PC-3 (cell line): ENCODE measurements at regions not wholly inside any gene's neighbourhood (a gene's known extent, or its start where the extent isn't known, plus 50 kb on each side); places are given as distances from the start of the nearest gene placed in this dataset.

Experiments
- ATAC-seq: fragments of 200-7000 bp; cut with Tn5 transposase; 2 replicates; pipeline ENCODE4 v1.9.1; 2020; ENCODE audit warnings: mild to moderate bottlenecking, moderate library complexity
- BruUV-seq: library from RNA; stranded (reverse); fragments of 400-500 nt; replicated peaks from 2 replicates; lab custom pipeline; 2021; lab: Mats Ljungman, UMichigan
- CTCF ChIA-PET: fragments of 300-600 bp; sonication (Branson Sonifier 250); formaldehyde crosslinking; loops from one replicate; lab custom pipeline; 2022; ENCODE audit warnings: antibody characterized with exemption; lab: Charles Lee
- POLR2A ChIA-PET: fragments of 300-600 bp; sonication (Branson Sonifier 250); formaldehyde crosslinking; loops from one replicate; lab custom pipeline; 2022; ENCODE audit warnings: antibody characterized with exemption; ENCODE audit not compliant: unreplicated experiment; lab: Charles Lee
- DNase-seq: peaks from one replicate; pipeline ENCODE4 v3.0.0-alpha.2; 2015
- H2AFZ ChIP-seq: fragments of 300-600 bp; sonication (generic); 2 replicates; pipeline ENCODE4 v1.6.0; 2016; ENCODE audit warnings: antibody characterized with exemption, low read length
- H3F3A ChIP-seq: fragments of 300-600 bp; sonication (generic); one replicate; pipeline ENCODE4 v1.6.0; 2017; ENCODE audit warnings: antibody characterized with exemption, low read length, control low read depth, mild to moderate bottlenecking; ENCODE audit not compliant: unreplicated experiment
- H3K27ac ChIP-seq: fragments of 300-600 bp; sonication (generic); 2 replicates; pipeline ENCODE4 v1.5.1; 2016; ENCODE audit warnings: mild to moderate bottlenecking, low read length
- H3K27me3 ChIP-seq: fragments of 300-600 bp; sonication (generic); 2 replicates; pipeline ENCODE4 v1.6.1; 2016; ENCODE audit warnings: low read length, mixed read lengths
- H3K36me3 ChIP-seq: fragments of 300-600 bp; sonication (generic); 2 replicates; pipeline ENCODE4 v1.6.1; 2016; ENCODE audit warnings: low read depth, mixed run types, low read length, mixed read lengths
- H3K4me1 ChIP-seq: fragments of 300-600 bp; sonication (generic); 2 replicates; pipeline ENCODE4 v1.5.1; 2016; ENCODE audit warnings: low read length; ENCODE audit not compliant: insufficient read depth
- H3K4me2 ChIP-seq: fragments of 300-600 bp; sonication (generic); 2 replicates; pipeline ENCODE4 v1.6.0; 2016; ENCODE audit warnings: low read length
- H3K4me3 ChIP-seq: fragments of 300-600 bp; sonication (generic); 2 replicates; pipeline ENCODE4 v1.5.1; 2016; ENCODE audit warnings: mild to moderate bottlenecking, low read length, mixed read lengths
- H3K79me2 ChIP-seq: fragments of 300-600 bp; sonication (generic); 2 replicates; pipeline ENCODE4 v1.6.1; 2017; ENCODE audit warnings: low read length, mixed read lengths
- H3K9ac ChIP-seq: fragments of 300-600 bp; sonication (generic); 2 replicates; pipeline ENCODE4 v1.6.0; 2016; ENCODE audit warnings: mild to moderate bottlenecking, low read length
- H3K9me2 ChIP-seq: fragments of 300-600 bp; sonication (generic); replicated peaks from 2 replicates; pipeline ENCODE4 v1.6.1; 2016; ENCODE audit warnings: mixed run types, low read length, mixed read lengths
- H3K9me3 ChIP-seq: fragments of 300-600 bp; sonication (generic); 2 replicates; pipeline ENCODE4 v1.6.1; 2016; ENCODE audit warnings: low read length, mixed read lengths
- H4K20me1 ChIP-seq: fragments of 300-600 bp; sonication (generic); 2 replicates; pipeline ENCODE4 v1.6.1; 2016; ENCODE audit warnings: low read length, mixed read lengths
- CTCF ChIP-seq: fragments of 300-600 bp; sonication (generic); conservative IDR thresholded peaks from 2 replicates; pipeline ENCODE4 v1.5.1; 2017; ENCODE audit warnings: antibody characterized with exemption, low read depth, mild to moderate bottlenecking, low read length
- EZH2 ChIP-seq: fragments of 300-600 bp; sonication (generic); IDR thresholded peaks from one replicate; pipeline ENCODE4 v1.6.1; 2017; ENCODE audit warnings: antibody characterized with exemption, mild to moderate bottlenecking, low read length; ENCODE audit not compliant: unreplicated experiment
- EZH2phosphoT487 ChIP-seq: fragments of 300-600 bp; sonication (generic); IDR thresholded peaks from 2 replicates; pipeline ENCODE4 v1.6.1; 2018; ENCODE audit warnings: mild to moderate bottlenecking, antibody characterized with exemption, low read length, borderline replicate concordance
- intact Hi-C: fragments of 100-400 bp; cut with micrococcal nuclease; formaldehyde crosslinking; loops from 2 replicates; pipeline ENCODE4 v1.9.0; 2023

DNA sequence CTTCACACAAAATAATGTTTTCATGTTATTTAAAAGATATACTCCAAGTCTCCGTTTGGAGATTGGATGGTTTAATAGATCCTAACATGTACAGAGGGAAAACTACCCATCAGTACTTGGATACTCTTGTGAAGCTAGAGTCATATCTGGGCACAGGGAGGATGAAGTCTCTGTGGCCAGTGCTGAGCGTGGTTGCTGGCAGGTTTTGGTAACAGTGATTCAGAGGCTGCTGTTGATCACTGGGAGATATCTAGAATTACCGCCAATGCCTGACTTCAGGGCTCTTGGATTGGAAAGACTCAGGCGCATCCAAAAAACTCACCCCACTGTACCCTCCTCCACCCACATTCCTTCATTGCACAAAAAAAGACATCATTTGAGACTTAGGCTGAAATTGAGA lies 107.2 kb upstream of the PGRMC2 start:
- no peak overlapping the region for H2AFZ ChIP-seq
- H3K4me1 ChIP-seq, result 0 out of 2 replicates have a peak, but pooled peaks cover 3% of the 10 kb centered on the region
- no peaks in the 10 kb centered on the region for H3K79me2 ChIP-seq
- ATAC-seq (no peak), DNase-seq (no peak)
- no peak for TF ChIP-seq EZH2phosphoT487
- no peak for TF ChIP-seq EZH2
- no peak for TF ChIP-seq CTCF
- ChIA-PET CTCF (no interaction called here), POLR2A (no interaction called here)
- intact Hi-C loops, result no loop called here
- H3K27ac ChIP-seq, result no peak overlapping the region
- no peak overlapping the region for H3K4me3 ChIP-seq
- no peaks in the 10 kb centered on the region for H3F3A ChIP-seq
- no TSS peak for BruUV-seq
- H3K27me3 ChIP-seq, result no peaks in the 10 kb centered on the region
- no peaks in the 10 kb centered on the region for H3K9me2 ChIP-seq
- H3K36me3 ChIP-seq, result no peaks in the 10 kb centered on the region
- no peaks in the 10 kb centered on the region for H3K9me3 ChIP-seq
- no peak overlapping the region for H3K4me2 ChIP-seq
- no peak overlapping the region for H3K9ac ChIP-seq
- no peaks in the 10 kb centered on the region for H4K20me1 ChIP-seq

GRCh38 chr4:128393101-128393704 lies 105.6 kb upstream of the PGRMC2 start:
- H3K27ac ChIP-seq, result no peak overlapping the region
- peaks cover 9% of the 10 kb centered on the region for H3K4me1 ChIP-seq
- no peaks in the 10 kb centered on the region for H3K9me3 ChIP-seq
- DNase-seq, result no peak
- H3F3A ChIP-seq, result no peaks in the 10 kb centered on the region
- H3K9me2 ChIP-seq, result no peaks in the 10 kb centered on the region
- no peaks in the 10 kb centered on the region for H3K36me3 ChIP-seq
- TF ChIP-seq EZH2phosphoT487 (no peak), CTCF (no peak), EZH2 (no peak)
- H2AFZ ChIP-seq, result no peak overlapping the region
- no peak overlapping the region for H3K4me3 ChIP-seq
- no peaks in the 10 kb centered on the region for H3K79me2 ChIP-seq
- no peaks in the 10 kb centered on the region for H3K27me3 ChIP-seq
- ATAC-seq, result no peak
- ChIA-PET CTCF (no interaction called here), POLR2A (no interaction called here)
- H4K20me1 ChIP-seq, result no peaks in the 10 kb centered on the region
- H3K4me2 ChIP-seq, result no peak overlapping the region
- intact Hi-C loops, result no loop called here
- H3K9ac ChIP-seq, result no peak overlapping the region
- BruUV-seq, result no TSS peak

GRCh38 chr4:128390475-128390996 lies 102.9 kb upstream of the PGRMC2 start:
- intact Hi-C loops, result no loop called here
- ATAC-seq (no peak), DNase-seq (no peak)
- Histone ChIP-seq H3K79me2 (no peaks in the 10 kb centered on the region), H3K9me3 (no peaks in the 10 kb centered on the region), H3K36me3 (no peaks in the 10 kb centered on the region), H4K20me1 (no peaks in the 10 kb centered on the region), H3K9ac (no peak overlapping the region), H3K4me1 (peaks cover 35% of the 10 kb centered on the region), H3K4me3 (no peak overlapping the region), H3K27me3 (no peaks in the 10 kb centered on the region), H3K9me2 (no peaks in the 10 kb centered on the region), H3K27ac (no peak overlapping the region), H2AFZ (no peak overlapping the region), H3F3A (no peaks in the 10 kb centered on the region), H3K4me2 (no peak overlapping the region)
- ChIA-PET POLR2A (no interaction called here), CTCF (no interaction called here)
- no peak for TF ChIP-seq CTCF
- no peak for TF ChIP-seq EZH2phosphoT487
- no peak for TF ChIP-seq EZH2
- no TSS peak for BruUV-seq
